SK-N-MC (cell line): ENCODE measurements at regions not wholly inside any gene's neighbourhood (a gene's known extent, or its start where the extent isn't known, plus 50 kb on each side); places are given as distances from the start of the nearest gene placed in this dataset.

Source experiments
- DNase-seq: peaks from one replicate; pipeline ENCODE4 v3.0.0-alpha.2; 2011; ENCODE audit warnings: low read depth, low spot score
- H3K27ac ChIP-seq: fragments of 200-600 bp; sonication (generic); 2 replicates; pipeline ENCODE4 v1.5.1; 2016; ENCODE audit warnings: mixed run types
- H3K36me3 ChIP-seq: fragments of 200-600 bp; sonication (generic); 2 replicates; pipeline ENCODE4 v1.6.1; 2017; ENCODE audit warnings: antibody characterized with exemption, low read length, mixed read lengths; ENCODE audit not compliant: insufficient read depth
- H3K4me3 ChIP-seq: fragments of 200-600 bp; sonication (generic); 2 replicates; pipeline ENCODE4 v1.5.1; 2016
- H3K9ac ChIP-seq: fragments of 200-600 bp; sonication (generic); 2 replicates; pipeline ENCODE4 v1.8.0; 2017; ENCODE audit warnings: mixed run types, mixed read lengths; ENCODE audit not compliant: insufficient read length
- H3K9me3 ChIP-seq: fragments of 200-600 bp; sonication (generic); 2 replicates; pipeline ENCODE4 v1.6.1; 2017; ENCODE audit warnings: low read depth, mild to moderate bottlenecking, antibody characterized with exemption, low read length, moderate library complexity, mixed read lengths
- EZH2 ChIP-seq: fragments of 200-600 bp; sonication (generic); IDR thresholded peaks from one replicate; pipeline ENCODE4 v1.6.1; 2017; ENCODE audit warnings: antibody characterized with exemption
- FOXP2 ChIP-seq: optimal IDR thresholded peaks from 2 replicates; pipeline ENCODE3; 2011; ENCODE audit warnings: mild to moderate bottlenecking, moderate library complexity; ENCODE audit not compliant: insufficient read depth; ENCODE audit errors: extremely low read length, control extremely low read depth
- POLR2AphosphoS5 ChIP-seq: IDR thresholded peaks from 2 replicates; pipeline ENCODE4 v1.6.1; 2012; ENCODE audit warnings: mild to moderate bottlenecking, low read depth, low read length, borderline replicate concordance

DNA sequence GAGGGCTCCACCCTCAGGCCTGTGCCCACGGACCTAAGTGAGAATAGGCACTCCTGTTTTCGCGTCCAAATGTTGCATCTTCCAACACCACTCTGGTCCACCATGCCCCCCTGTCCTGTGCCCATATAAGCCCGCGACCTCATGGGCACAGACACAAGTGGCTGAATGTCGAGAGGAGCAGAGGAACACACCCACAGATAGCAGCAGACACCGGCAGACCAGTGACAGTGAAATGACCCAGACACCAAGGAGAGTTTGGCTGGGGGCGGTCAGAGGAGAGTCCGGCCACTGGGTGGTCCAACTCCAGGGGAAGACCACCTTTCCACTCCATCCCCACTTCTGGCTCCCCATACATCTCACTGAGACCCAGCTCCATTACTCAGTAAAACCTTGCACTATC is 161.4 kb upstream of the DAB2 start:
- no peak overlapping the region for H3K9ac ChIP-seq
- no peaks in the 10 kb centered on the region for H3K9me3 ChIP-seq
- H3K27ac ChIP-seq: no peak overlapping the region
- H3K36me3 ChIP-seq: no peaks in the 10 kb centered on the region
- H3K4me3 ChIP-seq: no peak overlapping the region
- TF ChIP-seq FOXP2 (no peak), EZH2 (no peak), POLR2AphosphoS5 (no peak)
- no peak for DNase-seq

DNA sequence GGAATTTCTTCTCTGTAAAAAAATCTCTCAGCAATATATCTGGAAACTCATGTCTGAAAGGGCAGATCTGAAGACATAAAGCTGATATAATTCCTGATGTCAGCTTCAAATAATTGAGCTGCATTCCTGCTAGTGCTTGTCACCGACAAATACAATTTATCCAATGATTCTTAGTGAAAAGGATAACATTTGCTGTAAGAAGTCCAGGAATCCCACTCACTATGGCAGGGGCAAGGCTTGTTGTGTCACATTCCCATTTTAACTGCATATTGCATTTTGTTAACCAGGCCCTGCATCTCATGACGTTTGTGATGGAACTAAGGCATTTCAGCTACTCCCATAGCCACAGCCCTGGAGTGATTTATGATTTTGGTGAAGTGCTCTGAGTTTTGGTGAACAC is 160.1 kb upstream of the DAB2 start:
- Histone ChIP-seq H3K36me3 (no peaks in the 10 kb centered on the region), H3K9me3 (no peaks in the 10 kb centered on the region), H3K4me3 (no peak overlapping the region), H3K27ac (no peak overlapping the region), H3K9ac (no peak overlapping the region)
- no peak for DNase-seq
- no peak for TF ChIP-seq POLR2AphosphoS5
- TF ChIP-seq FOXP2: no peak
- no peak for TF ChIP-seq EZH2

DNA sequence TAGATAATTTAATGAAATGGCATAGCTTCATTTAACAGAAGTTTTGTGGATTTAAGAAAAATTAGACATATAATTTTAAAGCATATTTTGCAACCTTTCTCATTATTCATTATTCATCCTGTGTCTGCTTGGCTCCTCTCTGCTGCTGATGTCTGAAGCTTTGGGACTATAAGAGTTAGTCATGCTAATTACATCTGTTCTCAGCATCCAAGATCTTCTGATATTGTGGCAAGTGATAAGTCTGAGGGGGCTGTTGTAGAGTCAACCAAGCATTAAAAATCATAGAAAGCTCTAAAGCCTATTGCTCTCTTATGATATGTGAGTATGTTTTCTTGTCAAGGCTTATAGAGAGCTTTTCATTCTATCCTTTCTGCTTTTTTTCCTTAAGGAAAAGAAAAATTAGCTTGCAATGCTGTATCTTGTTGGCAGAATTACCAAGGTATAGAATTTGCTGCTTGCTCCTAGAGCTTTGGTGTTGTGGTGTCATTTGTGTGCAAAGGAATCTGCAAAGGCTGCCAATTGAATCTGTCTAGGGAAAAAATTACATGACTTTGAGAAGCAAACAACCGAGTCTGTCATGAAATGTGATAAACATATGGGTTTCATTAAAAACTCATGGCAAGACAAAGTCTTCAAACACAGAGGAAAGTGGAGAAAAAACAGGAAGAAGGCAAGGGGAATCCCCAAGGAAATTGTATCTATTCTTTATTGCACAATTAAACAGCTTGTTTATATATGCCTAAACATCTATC is 156.1 kb upstream of the DAB2 start:
- Histone ChIP-seq H3K9ac (no peak overlapping the region), H3K4me3 (peak overlapping the region; percentile 51), H3K36me3 (no peaks in the 10 kb centered on the region), H3K27ac (peak overlapping the region; percentile 89), H3K9me3 (no peaks in the 10 kb centered on the region)
- peak; percentile 87 for DNase-seq
- TF ChIP-seq POLR2AphosphoS5 (no peak; the same call in 1 of the 2 replicates), EZH2 (no peak), FOXP2 (peak; percentile 93)

DNA sequence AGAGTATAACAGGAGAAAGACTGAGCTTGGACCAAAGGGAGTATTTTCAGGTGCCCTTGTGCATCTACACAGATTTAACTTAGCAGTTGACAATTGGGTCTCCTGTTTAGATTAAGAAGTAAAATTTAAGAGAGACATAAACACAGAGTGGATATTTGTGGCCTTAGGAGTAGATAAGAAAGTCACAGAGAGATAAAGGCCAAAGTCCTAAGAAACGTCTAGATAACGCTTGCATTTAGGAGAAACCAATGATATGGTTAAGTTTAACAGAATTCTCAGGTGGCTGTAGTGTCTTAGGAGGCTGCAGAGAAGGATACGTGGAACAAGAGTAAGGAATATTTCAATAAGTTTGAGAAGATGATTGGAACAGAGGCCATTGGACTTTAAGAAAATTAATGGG is 155.0 kb upstream of the DAB2 start:
- H3K4me3 ChIP-seq: no peak overlapping the region
- H3K36me3 ChIP-seq: no peaks in the 10 kb centered on the region
- TF ChIP-seq EZH2 (no peak), FOXP2 (no peak), POLR2AphosphoS5 (no peak)
- DNase-seq: no peak
- H3K9ac ChIP-seq: no peak overlapping the region
- H3K9me3 ChIP-seq: no peaks in the 10 kb centered on the region
- peak overlapping the region; percentile 51; the same call in 1 of the 2 replicates for H3K27ac ChIP-seq

DNA sequence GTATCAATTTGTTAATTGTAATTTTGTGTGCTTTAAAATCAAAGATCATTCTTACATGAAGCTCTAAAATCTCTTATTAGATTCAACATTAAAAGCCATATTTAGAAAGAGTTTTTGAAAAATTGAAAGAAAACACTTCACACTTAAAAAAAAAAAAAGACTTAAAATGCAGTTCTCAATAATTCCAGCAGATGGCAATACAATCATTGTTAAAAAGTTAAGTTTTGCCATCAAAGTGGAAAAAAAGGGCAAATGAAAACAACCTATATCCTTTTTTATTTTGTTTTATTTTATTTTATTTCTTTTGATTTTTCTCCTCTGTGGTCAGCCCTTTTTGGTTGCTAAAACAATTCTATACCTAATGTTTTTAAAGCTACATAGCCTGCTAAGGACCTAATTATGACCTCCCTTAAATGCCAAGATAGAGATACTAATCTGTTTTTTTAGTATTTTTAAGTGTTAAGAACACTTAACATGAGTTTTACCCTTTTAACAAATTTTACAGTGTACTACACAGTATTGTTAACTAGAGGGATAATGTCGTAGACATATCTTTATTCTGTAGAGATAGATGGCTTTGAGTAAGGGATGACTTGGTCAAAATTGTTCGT is 154.2 kb upstream of the DAB2 start:
- 0 out of 2 replicates have a peak overlapping the region, but pooled peaks have one; percentile 2 for H3K4me3 ChIP-seq
- no peak overlapping the region for H3K9ac ChIP-seq
- H3K9me3 ChIP-seq: no peaks in the 10 kb centered on the region
- H3K36me3 ChIP-seq: no peaks in the 10 kb centered on the region
- peak; percentile 40 for DNase-seq
- H3K27ac ChIP-seq: no peak overlapping the region
- TF ChIP-seq FOXP2 (no peak), EZH2 (no peak), POLR2AphosphoS5 (no peak)

DNA sequence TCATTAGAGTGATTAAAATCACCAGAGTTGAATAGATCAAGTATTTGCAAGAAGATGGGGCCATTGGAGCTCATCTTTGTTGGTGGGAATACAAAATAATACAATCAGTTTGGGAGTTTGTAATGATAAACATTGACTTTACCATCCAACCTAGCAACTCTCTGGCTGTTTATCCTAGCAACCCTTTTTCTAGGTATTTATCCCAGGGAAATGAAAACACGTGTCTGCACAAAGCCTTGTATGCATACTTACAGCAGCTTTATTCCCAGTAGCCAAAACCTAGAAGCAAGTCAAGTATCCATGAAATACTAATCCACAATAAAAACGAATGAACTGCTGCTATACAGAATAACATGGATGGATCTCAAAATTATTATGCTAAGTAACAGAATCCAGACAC is 152.7 kb upstream of the DAB2 start:
- Histone ChIP-seq H3K27ac (no peak overlapping the region), H3K9ac (no peak overlapping the region), H3K4me3 (no peak overlapping the region), H3K36me3 (no peaks in the 10 kb centered on the region), H3K9me3 (no peaks in the 10 kb centered on the region)
- TF ChIP-seq FOXP2 (no peak), EZH2 (no peak), POLR2AphosphoS5 (no peak)
- DNase-seq: no peak

DNA sequence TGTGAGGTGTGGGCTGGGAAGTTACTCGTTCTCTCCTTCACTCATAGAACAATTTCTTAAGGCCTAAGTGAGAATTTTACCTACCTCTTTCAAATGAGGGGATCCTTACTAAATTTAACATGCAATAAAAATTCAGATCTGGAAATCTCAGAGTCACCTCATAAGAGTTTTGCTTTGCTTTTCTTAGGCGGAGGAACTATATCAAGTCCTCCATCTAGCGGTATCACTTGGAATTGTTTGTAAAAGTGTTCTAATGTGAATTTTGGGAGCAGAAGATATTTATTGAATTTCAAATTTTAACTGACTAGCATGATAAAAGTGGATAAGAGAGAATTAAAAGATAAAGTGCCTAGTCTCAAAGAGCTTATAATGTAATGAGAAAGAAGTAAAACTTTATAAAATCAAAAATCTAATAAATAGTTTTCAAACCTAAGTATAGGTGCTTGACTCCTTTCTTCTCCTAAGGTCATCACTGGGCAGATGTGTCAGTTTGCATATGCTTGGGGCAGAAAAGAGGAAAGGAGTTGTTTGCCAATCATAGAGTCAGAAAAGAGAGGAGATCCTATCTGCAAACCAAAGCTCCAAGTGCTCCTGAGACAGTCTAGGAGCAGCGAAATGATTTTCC is 145.7 kb upstream of the DAB2 start:
- no peak for DNase-seq

DNA sequence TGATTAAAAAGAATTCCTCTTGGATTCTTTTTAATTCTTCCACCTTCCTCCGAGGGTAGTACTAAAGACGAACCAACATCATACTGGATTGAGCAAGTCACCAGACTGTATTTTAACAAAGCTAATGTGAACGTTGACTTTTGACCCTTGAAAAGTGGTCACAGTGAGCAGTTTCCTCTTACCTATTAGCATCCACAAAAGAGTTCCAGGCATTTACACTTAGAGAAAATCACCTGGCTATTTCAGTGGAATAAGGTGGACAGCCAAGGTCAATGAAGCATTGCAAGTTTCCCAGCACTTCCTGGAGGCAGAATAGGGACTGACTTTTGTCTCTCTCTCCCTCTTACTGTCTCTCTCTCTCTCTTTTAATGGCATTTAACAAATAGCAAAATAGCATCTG is 145.1 kb upstream of the DAB2 start:
- Histone ChIP-seq H3K36me3 (no peaks in the 10 kb centered on the region), H3K9me3 (no peaks in the 10 kb centered on the region), H3K9ac (no peak overlapping the region), H3K27ac (no peak overlapping the region), H3K4me3 (no peak overlapping the region)
- no peak for TF ChIP-seq POLR2AphosphoS5
- TF ChIP-seq FOXP2: no peak
- no peak for TF ChIP-seq EZH2
- no peak for DNase-seq

More for the DNA sequence above, 145.7 kb upstream of the DAB2 start:
- Histone ChIP-seq H3K9me3 (no peaks in the 10 kb centered on the region), H3K27ac (no peak overlapping the region), H3K36me3 (no peaks in the 10 kb centered on the region), H3K9ac (no peak overlapping the region), H3K4me3 (no peak overlapping the region)
- TF ChIP-seq POLR2AphosphoS5: no peak
- no peak for TF ChIP-seq EZH2
- no peak for TF ChIP-seq FOXP2
